ENCODE measurements at regions not wholly inside any gene's neighbourhood (a gene's known extent, or its start where the extent isn't known, plus 50 kb on each side); places are given as distances from the start of the nearest gene placed in this dataset.

- H3K36me3 ChIP-seq = no peaks in the 10 kb centered on the region
- no peak overlapping the region for H3K4me3 ChIP-seq
- H3K9me3 ChIP-seq = no peaks in the 10 kb centered on the region
- WGBS = 92% methylated on average over 3 of the region's 3 CpGs
- DNase-seq (ENCODE audit: low spot score in 2 of 2) = no peak
- no peaks in the 10 kb centered on the region for H3K27me3 ChIP-seq
- H3K27ac ChIP-seq = no peak overlapping the region
- peaks cover 7% of the 10 kb centered on the region for H3K4me1 ChIP-seq
- TF ChIP-seq POLR2A (IDR thresholded peaks at IDR 0.05) (no peak), CTCF (IDR thresholded peaks at IDR 0.05) (no peak), POLR2AphosphoS5 (IDR thresholded peaks at IDR 0.05) (no peak), EP300 (IDR thresholded peaks at IDR 0.05) (no peak)
These were observed 460.0 kb upstream of the FAM241A start for GRCh38 chr4:111685205-111685604.

GRCh38 chr4:111689214-111689613 is 456.0 kb upstream of the FAM241A start:
- DNase-seq (ENCODE audit: low spot score in 2 of 2) = peak in 1 of 2 donors; percentile 57
- TF ChIP-seq CTCF (IDR thresholded peaks at IDR 0.05) = no peak
- TF ChIP-seq EP300 (IDR thresholded peaks at IDR 0.05) = no peak
- TF ChIP-seq POLR2AphosphoS5 (IDR thresholded peaks at IDR 0.05) = peak in 1 of 3 donors; percentile 74
- no peak for TF ChIP-seq POLR2A (IDR thresholded peaks at IDR 0.05)

GRCh38 chr4:111689731-111690130 is 455.5 kb upstream of the FAM241A start:
- Histone ChIP-seq H3K36me3 (no peaks in the 10 kb centered on the region), H3K27me3 (no peaks in the 10 kb centered on the region), H3K4me1 (peaks cover 7% of the 10 kb centered on the region), H3K27ac (no peak overlapping the region), H3K4me3 (no peak overlapping the region), H3K9me3 (no peaks in the 10 kb centered on the region)
- TF ChIP-seq POLR2A (IDR thresholded peaks at IDR 0.05) (no peak), EP300 (IDR thresholded peaks at IDR 0.05) (no peak), CTCF (IDR thresholded peaks at IDR 0.05) (no peak), POLR2AphosphoS5 (IDR thresholded peaks at IDR 0.05) (no peak)
- 0% methylated on average over 1 of the region's 1 CpG for WGBS
- DNase-seq (ENCODE audit: low spot score in 2 of 2) = no peak

More at GRCh38 chr4:111689214-111689613, 456.0 kb upstream of the FAM241A start:
- Histone ChIP-seq H3K9me3 (no peaks in the 10 kb centered on the region), H3K36me3 (no peaks in the 10 kb centered on the region), H3K4me1 (peaks cover 7% of the 10 kb centered on the region), H3K27me3 (no peaks in the 10 kb centered on the region), H3K27ac (no peak overlapping the region), H3K4me3 (no peak overlapping the region)

- Histone ChIP-seq H3K9me3 (no peaks in the 10 kb centered on the region), H3K36me3 (no peaks in the 10 kb centered on the region), H3K4me3 (no peak overlapping the region), H3K27me3 (no peaks in the 10 kb centered on the region), H3K27ac (no peak overlapping the region), H3K4me1 (peaks cover 7% of the 10 kb centered on the region)
- TF ChIP-seq EP300 (IDR thresholded peaks at IDR 0.05) (no peak), CTCF (IDR thresholded peaks at IDR 0.05) (no peak), POLR2A (IDR thresholded peaks at IDR 0.05) (no peak), POLR2AphosphoS5 (IDR thresholded peaks at IDR 0.05) (no peak)
- DNase-seq (ENCODE audit: low spot score in 2 of 2) = no peak
- WGBS = 63% methylated on average over 2 of the region's 2 CpGs
These were observed 451.5 kb upstream of the FAM241A start for GRCh38 chr4:111693758-111694157.

GRCh38 chr4:111695677-111696076 is 449.6 kb upstream of the FAM241A start:
- TF ChIP-seq CTCF (IDR thresholded peaks at IDR 0.05) (no peak), EP300 (IDR thresholded peaks at IDR 0.05) (no peak), POLR2AphosphoS5 (IDR thresholded peaks at IDR 0.05) (no peak), POLR2A (IDR thresholded peaks at IDR 0.05) (no peak)
- no peaks in the 10 kb centered on the region for H3K27me3 ChIP-seq
- 91% methylated on average over 2 of the region's 2 CpGs for WGBS

More at GRCh38 chr4:111695677-111696076, 449.6 kb upstream of the FAM241A start:
- Histone ChIP-seq H3K9me3 (no peaks in the 10 kb centered on the region), H3K36me3 (no peaks in the 10 kb centered on the region), H3K27ac (no peak overlapping the region), H3K4me3 (no peak overlapping the region), H3K4me1 (no peaks in the 10 kb centered on the region)
- no peak for DNase-seq (ENCODE audit: low spot score in 2 of 2)

Measured in suprapubic skin (tissue), 4 donors.